Left lung (tissue), 4 donors: ENCODE measurements at regions not wholly inside any gene's neighbourhood (a gene's known extent, or its start where the extent isn't known, plus 50 kb on each side); places are given as distances from the start of the nearest gene placed in this dataset.
"Not testable (repeated sequence)": the region's sequence is repeated elsewhere in the genome, so short reads cannot be mapped to it uniquely, and the experiment has no call there.

Source experiments
- ATAC-seq: fragments of 200-7000 bp; cut with Tn5 transposase; one replicate; pipeline ENCODE4 v1.9.1; 2020; ENCODE audit warnings: moderate library complexity
- DNase-seq, 4 donors: peaks; one replicate each; pipeline ENCODE4 v3.0.0-alpha.2; 2013 to 2020
- H3K27ac ChIP-seq, 2 donors: fragments of 200-600 bp; sonication (generic) in 1 of 2; one replicate each; pipeline versions ENCODE4 v1.5.0 to v1.8.0; 2020 to 2021
- H3K27me3 ChIP-seq, 2 donors: fragments of 200-600 bp; sonication (generic) in 1 of 2; one replicate each; pipeline versions ENCODE4 v1.5.0 to v1.8.0; 2020 to 2021
- H3K36me3 ChIP-seq, 2 donors: fragments of 200-600 bp; sonication (generic) in 1 of 2; one replicate each; pipeline versions ENCODE4 v1.5.0 to v1.8.0; 2020 to 2021
- H3K4me1 ChIP-seq, 2 donors: fragments of 200-600 bp; one replicate each; pipeline ENCODE4 v1.8.0; 2021
- H3K4me3 ChIP-seq, 2 donors: fragments of 200-600 bp; sonication (generic) in 1 of 2; one replicate each; pipeline versions ENCODE4 v1.5.0 to v1.8.0; 2020 to 2021; ENCODE audit warnings: mild to moderate bottlenecking in 1 of 2
- H3K9me3 ChIP-seq, 2 donors: fragments of 200-600 bp; sonication (generic) in 1 of 2; one replicate each; pipeline versions ENCODE4 v1.5.0 to v1.8.0; 2020 to 2021
- CTCF ChIP-seq, 2 donors: fragments of 200-600 bp; sonication (generic) in 1 of 2; IDR thresholded peaks; one replicate each; pipeline versions ENCODE4 v1.5.0 to v1.8.0; 2021; ENCODE audit warnings: antibody characterized with exemption in 2 of 2
- intact Hi-C, 2 donors: fragments of 100-400 bp; cut with DNase I; formaldehyde crosslinking; loops; one replicate each; pipeline versions ENCODE4 v1.11.2 to v1.14.2; 2022
- donor health status: DM: no; HTN: yes; CAD: no.
- donor health status: DM: no; HTN: no; CAD: no.

- intact Hi-C loops, result no loop called here
- ATAC-seq (no peak), DNase-seq (no peak)
- Histone ChIP-seq H3K9me3 (no peaks in the 10 kb centered on the region), H3K4me3 (no peak overlapping the region), H3K4me1 (peaks cover 0 to 7% of the 10 kb centered on the region in 2 donors), H3K27me3 (no peaks in the 10 kb centered on the region), H3K27ac (no peak overlapping the region), H3K36me3 (no peaks in the 10 kb centered on the region)
- TF ChIP-seq CTCF (IDR thresholded peaks at IDR 0.05), result no peak
Measured at GRCh38 chr5:142522983-142523382, 162.9 kb downstream of the FGF1 start.

GRCh38 chr5:142521706-142522105 is 164.2 kb downstream of the FGF1 start:
- intact Hi-C loops, result no loop called here
- H3K27me3 ChIP-seq, result no peaks in the 10 kb centered on the region
- DNase-seq (no peak), ATAC-seq (no peak)
- no peaks in the 10 kb centered on the region for H3K36me3 ChIP-seq
- no peak overlapping the region for H3K4me3 ChIP-seq
- H3K4me1 ChIP-seq, result no peaks in the 10 kb centered on the region
- peaks cover 0 to 5% of the 10 kb centered on the region in 2 donors for H3K9me3 ChIP-seq
- no peak for TF ChIP-seq CTCF (IDR thresholded peaks at IDR 0.05)
- H3K27ac ChIP-seq, result no peak overlapping the region

GRCh38 chr5:142520885-142521284 is 165.0 kb downstream of the FGF1 start:
- Histone ChIP-seq H3K27me3 (no peaks in the 10 kb centered on the region), H3K4me1 (no peaks in the 10 kb centered on the region), H3K4me3 (no peak overlapping the region), H3K27ac (no peak overlapping the region), H3K36me3 (no peaks in the 10 kb centered on the region), H3K9me3 (peaks cover 0 to 5% of the 10 kb centered on the region in 2 donors)
- no peak for TF ChIP-seq CTCF (IDR thresholded peaks at IDR 0.05)
- no peak for DNase-seq
- ATAC-seq, result no peak
- intact Hi-C loops, result no loop called here

- H3K4me1 ChIP-seq, H3K27me3 ChIP-seq, intact Hi-C loops, ATAC-seq, H3K4me3 ChIP-seq, H3K36me3 ChIP-seq, H3K9me3 ChIP-seq, H3K27ac ChIP-seq, DNase-seq: not testable (repeated sequence)
Measured at GRCh38 chr5:142519913-142520312, 166.0 kb downstream of the FGF1 start.

- H3K4me3 ChIP-seq, result no peak overlapping the region
- ATAC-seq (no peak), DNase-seq (no peak)
- intact Hi-C loops, result no loop called here
- no peaks in the 10 kb centered on the region for H3K27me3 ChIP-seq
- no peaks in the 10 kb centered on the region for H3K4me1 ChIP-seq
- peaks cover 0 to 5% of the 10 kb centered on the region in 2 donors for H3K9me3 ChIP-seq
- TF ChIP-seq CTCF (IDR thresholded peaks at IDR 0.05), result no peak
- H3K36me3 ChIP-seq, result no peaks in the 10 kb centered on the region
- no peak overlapping the region for H3K27ac ChIP-seq
Measured at GRCh38 chr5:142517840-142518239, 168.1 kb downstream of the FGF1 start.

GRCh38 chr5:142516732-142517131 is 169.2 kb downstream of the FGF1 start:
- Histone ChIP-seq H3K27me3 (no peaks in the 10 kb centered on the region), H3K9me3 (peaks cover 0 to 5% of the 10 kb centered on the region in 2 donors), H3K4me1 (peaks cover 0 to 4% of the 10 kb centered on the region in 2 donors), H3K27ac (no peak overlapping the region), H3K4me3 (no peak overlapping the region), H3K36me3 (no peaks in the 10 kb centered on the region)
- DNase-seq, result no peak
- ATAC-seq, result no peak
- TF ChIP-seq CTCF (IDR thresholded peaks at IDR 0.05), result no peak
- intact Hi-C loops, result no loop called here
